ENCODE measurements at regions not wholly inside any gene's neighbourhood (a gene's known extent, or its start where the extent isn't known, plus 50 kb on each side); places are given as distances from the start of the nearest gene placed in this dataset.

DNA sequence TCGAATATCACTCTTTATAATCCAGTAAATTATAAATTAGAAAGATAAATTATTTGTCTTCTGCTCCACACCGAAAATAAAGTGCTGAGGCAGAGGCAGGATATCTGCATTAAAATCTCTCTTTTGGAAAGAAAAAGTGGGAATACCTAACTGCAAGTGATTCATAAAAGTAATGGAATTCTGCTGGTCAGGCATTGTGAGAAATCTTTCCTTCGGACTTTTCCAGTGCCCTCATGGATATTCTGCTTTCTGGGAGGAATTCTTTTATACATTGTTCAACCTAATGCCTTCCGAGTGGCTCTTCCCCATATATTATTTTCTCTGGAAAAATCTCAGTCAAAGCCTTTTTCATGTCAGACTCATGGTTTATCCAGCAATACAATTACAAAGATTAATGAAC, 158.3 kb upstream of the RNPC3 start:
- Histone ChIP-seq H3K36me3 (ENCODE audit: control insufficient read depth in 2 of 2, insufficient read depth in 2 of 2, low read length in 1 of 2) (no peaks in the 10 kb centered on the region), H2AFZ (ENCODE audit: control insufficient read depth, low read depth, low read length) (no peak overlapping the region), H3K79me2 (ENCODE audit: control insufficient read depth, insufficient read depth, low read length) (no peaks in the 10 kb centered on the region), H3K4me2 (ENCODE audit: control insufficient read depth, insufficient read depth) (no peak overlapping the region), H3K4me3 (no peak overlapping the region), H4K20me1 (ENCODE audit: control insufficient read depth, insufficient read depth) (no peaks in the 10 kb centered on the region), H3K27me3 (replicated peaks in 1 of 2; ENCODE audit: control insufficient read depth in 2 of 2, insufficient read depth in 2 of 2, low read length in 1 of 2) (no peaks in the 10 kb centered on the region), H3K9me3 (replicated peaks; ENCODE audit: control insufficient read depth, insufficient read depth, low read length) (no peaks in the 10 kb centered on the region), H3K27ac (ENCODE audit: control insufficient read depth, insufficient read depth) (no peak overlapping the region), H3K4me1 (ENCODE audit: control insufficient read depth, insufficient read depth, low read length) (no peaks in the 10 kb centered on the region), H3K9ac (ENCODE audit: control insufficient read depth, insufficient read depth, low read length) (no peak overlapping the region)
- ChIA-PET CTCF (no interaction called here), POLR2A (no interaction called here), SMC1A (ENCODE audit: uncharacterized antibody, unreplicated experiment) (interaction anchor here (0.6 kb wide), 1 partner anchor 26 kb away, joined by 3 read pairs; no protein-coding TSS in a partner anchor), RAD21 (ENCODE audit: unreplicated experiment) (no interaction called here)
- intact Hi-C loops (cut with micrococcal nuclease; ENCODE audit: unreplicated experiment), result no loop called here
- in situ Hi-C loops (cut with MboI), result no loop called here
- FAIRE-seq (no peak), ATAC-seq (no peak), DNase-seq (ENCODE audit: low read depth, low spot score) (no peak)
- no TSS peak for BruUV-seq (replicated peaks)
- 15% methylated on average over 4 of the region's 4 CpGs for WGBS (ENCODE audit: insufficient coverage, insufficient replicate concordance, low lambda C conversion rate, missing lambda C conversion rate)
- TF ChIP-seq ESRRA (IDR thresholded peaks at IDR 0.05; ENCODE audit: low read length) (no peak), TCF12 (IDR thresholded peaks at IDR 0.05; ENCODE audit: low read depth, low read length) (no peak), SPI1 (IDR thresholded peaks at IDR 0.05; ENCODE audit: borderline replicate concordance, insufficient read depth, low read depth, low read length) (no peak), FOXK2 (IDR thresholded peaks at IDR 0.05) (no peak), TBL1XR1 (IDR thresholded peaks at IDR 0.05; ENCODE audit: low read depth, low read length) (no peak), NFYA (IDR thresholded peaks at IDR 0.05; ENCODE audit: borderline replicate concordance, low read depth, low read length) (no peak), ETV6 (conservative IDR thresholded peaks at IDR 0.05 in 1 of 2, IDR thresholded peaks at IDR 0.05 in 1 of 2; ENCODE audit: borderline replicate concordance in 1 of 2, low read depth in 1 of 2) (no peak), LARP7 (IDR thresholded peaks at IDR 0.05) (no peak), NFXL1 (IDR thresholded peaks at IDR 0.05; ENCODE audit: borderline replicate concordance) (no peak), SRF (IDR thresholded peaks at IDR 0.05; ENCODE audit: low read depth in 2 of 2, low read length in 2 of 2) (no peak), ZZZ3 (IDR thresholded peaks at IDR 0.05; ENCODE audit: control insufficient read depth, insufficient read length, low read depth) (no peak), WRNIP1 (IDR thresholded peaks at IDR 0.05; ENCODE audit: borderline replicate concordance, low read depth, low read length) (no peak)
- TF ChIP-seq, protein P1, sequence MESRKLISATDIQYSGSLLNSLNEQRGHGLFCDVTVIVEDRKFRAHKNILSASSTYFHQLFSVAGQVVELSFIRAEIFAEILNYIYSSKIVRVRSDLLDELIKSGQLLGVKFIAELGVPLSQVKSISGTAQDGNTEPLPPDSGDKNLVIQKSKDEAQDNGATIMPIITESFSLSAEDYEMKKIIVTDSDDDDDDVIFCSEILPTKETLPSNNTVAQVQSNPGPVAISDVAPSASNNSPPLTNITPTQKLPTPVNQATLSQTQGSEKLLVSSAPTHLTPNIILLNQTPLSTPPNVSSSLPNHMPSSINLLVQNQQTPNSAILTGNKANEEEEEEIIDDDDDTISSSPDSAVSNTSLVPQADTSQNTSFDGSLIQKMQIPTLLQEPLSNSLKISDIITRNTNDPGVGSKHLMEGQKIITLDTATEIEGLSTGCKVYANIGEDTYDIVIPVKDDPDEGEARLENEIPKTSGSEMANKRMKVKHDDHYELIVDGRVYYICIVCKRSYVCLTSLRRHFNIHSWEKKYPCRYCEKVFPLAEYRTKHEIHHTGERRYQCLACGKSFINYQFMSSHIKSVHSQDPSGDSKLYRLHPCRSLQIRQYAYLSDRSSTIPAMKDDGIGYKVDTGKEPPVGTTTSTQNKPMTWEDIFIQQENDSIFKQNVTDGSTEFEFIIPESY (IDR thresholded peaks at IDR 0.05), result no peak
- TF ChIP-seq, protein P2, sequence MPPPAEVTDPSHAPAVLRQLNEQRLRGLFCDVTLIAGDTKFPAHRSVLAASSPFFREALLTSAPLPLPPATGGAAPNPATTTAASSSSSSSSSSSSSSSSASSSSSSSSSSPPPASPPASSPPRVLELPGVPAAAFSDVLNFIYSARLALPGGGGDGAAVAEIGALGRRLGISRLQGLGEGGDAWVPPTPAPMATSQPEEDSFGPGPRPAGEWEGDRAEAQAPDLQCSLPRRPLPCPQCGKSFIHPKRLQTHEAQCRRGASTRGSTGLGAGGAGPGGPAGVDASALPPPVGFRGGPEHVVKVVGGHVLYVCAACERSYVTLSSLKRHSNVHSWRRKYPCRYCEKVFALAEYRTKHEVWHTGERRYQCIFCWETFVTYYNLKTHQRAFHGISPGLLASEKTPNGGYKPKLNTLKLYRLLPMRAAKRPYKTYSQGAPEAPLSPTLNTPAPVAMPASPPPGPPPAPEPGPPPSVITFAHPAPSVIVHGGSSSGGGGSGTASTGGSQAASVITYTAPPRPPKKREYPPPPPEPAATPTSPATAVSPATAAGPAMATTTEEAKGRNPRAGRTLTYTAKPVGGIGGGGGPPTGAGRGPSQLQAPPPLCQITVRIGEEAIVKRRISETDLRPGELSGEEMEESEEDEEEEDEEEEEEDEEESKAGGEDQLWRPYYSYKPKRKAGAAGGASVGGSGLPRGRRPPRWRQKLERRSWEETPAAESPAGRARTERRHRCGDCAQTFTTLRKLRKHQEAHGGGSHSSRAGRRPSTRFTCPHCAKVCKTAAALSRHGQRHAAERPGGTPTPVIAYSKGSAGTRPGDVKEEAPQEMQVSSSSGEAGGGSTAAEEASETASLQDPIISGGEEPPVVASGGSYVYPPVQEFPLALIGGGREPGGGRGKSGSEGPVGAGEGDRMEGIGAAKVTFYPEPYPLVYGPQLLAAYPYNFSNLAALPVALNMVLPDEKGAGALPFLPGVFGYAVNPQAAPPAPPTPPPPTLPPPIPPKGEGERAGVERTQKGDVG (CRISPR knock-in tag; IDR thresholded peaks at IDR 0.05), result no peak
- TF ChIP-seq, protein P3, sequence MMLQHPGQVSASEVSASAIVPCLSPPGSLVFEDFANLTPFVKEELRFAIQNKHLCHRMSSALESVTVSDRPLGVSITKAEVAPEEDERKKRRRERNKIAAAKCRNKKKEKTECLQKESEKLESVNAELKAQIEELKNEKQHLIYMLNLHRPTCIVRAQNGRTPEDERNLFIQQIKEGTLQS (IDR thresholded peaks at IDR 0.05; ENCODE audit: borderline replicate concordance, extremely low read depth, low read depth, low read length), result no peak
- TF ChIP-seq, protein P4, sequence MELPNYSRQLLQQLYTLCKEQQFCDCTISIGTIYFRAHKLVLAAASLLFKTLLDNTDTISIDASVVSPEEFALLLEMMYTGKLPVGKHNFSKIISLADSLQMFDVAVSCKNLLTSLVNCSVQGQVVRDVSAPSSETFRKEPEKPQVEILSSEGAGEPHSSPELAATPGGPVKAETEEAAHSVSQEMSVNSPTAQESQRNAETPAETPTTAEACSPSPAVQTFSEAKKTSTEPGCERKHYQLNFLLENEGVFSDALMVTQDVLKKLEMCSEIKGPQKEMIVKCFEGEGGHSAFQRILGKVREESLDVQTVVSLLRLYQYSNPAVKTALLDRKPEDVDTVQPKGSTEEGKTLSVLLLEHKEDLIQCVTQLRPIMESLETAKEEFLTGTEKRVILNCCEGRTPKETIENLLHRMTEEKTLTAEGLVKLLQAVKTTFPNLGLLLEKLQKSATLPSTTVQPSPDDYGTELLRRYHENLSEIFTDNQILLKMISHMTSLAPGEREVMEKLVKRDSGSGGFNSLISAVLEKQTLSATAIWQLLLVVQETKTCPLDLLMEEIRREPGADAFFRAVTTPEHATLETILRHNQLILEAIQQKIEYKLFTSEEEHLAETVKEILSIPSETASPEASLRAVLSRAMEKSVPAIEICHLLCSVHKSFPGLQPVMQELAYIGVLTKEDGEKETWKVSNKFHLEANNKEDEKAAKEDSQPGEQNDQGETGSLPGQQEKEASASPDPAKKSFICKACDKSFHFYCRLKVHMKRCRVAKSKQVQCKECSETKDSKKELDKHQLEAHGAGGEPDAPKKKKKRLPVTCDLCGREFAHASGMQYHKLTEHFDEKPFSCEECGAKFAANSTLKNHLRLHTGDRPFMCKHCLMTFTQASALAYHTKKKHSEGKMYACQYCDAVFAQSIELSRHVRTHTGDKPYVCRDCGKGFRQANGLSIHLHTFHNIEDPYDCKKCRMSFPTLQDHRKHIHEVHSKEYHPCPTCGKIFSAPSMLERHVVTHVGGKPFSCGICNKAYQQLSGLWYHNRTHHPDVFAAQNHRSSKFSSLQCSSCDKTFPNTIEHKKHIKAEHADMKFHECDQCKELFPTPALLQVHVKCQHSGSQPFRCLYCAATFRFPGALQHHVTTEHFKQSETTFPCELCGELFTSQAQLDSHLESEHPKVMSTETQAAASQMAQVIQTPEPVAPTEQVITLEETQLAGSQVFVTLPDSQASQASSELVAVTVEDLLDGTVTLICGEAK (IDR thresholded peaks at IDR 0.05; ENCODE audit: borderline replicate concordance), result no peak
